GM18520 (cell line): ENCODE measurements at regions not wholly inside any gene's neighbourhood (a gene's known extent, or its start where the extent isn't known, plus 50 kb on each side); places are given as distances from the start of the nearest gene placed in this dataset.
"Not testable (repeated sequence)": the region's sequence is repeated elsewhere in the genome, so short reads cannot be mapped to it uniquely, and the experiment has no call there.

Source experiments
- ATAC-seq: cut with Tn5 transposase; IDR thresholded peaks from one replicate; pipeline ENCODE4 v1.9.1; 2021; ENCODE audit not compliant: unreplicated experiment

DNA sequence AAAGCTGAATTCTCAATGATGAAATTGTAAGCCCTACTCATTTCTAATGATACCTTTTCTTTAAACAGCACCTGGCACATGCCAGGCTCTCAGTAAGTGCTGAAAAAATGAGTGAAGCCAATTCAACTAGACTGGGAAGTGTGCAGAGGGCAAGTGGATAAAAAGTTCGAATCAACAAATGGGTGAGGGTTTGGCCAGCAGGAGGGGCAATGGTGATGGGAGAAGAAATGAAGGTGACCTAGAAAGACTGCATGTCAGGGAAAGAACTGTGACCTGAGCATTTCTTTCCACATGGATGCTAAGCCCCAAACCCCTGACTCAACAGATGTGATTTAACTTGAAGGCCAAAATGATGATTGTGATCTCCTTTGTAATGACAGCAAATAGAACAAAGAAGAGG lies 54.6 kb downstream of the DKK1 start:
- ATAC-seq = no peak

DNA sequence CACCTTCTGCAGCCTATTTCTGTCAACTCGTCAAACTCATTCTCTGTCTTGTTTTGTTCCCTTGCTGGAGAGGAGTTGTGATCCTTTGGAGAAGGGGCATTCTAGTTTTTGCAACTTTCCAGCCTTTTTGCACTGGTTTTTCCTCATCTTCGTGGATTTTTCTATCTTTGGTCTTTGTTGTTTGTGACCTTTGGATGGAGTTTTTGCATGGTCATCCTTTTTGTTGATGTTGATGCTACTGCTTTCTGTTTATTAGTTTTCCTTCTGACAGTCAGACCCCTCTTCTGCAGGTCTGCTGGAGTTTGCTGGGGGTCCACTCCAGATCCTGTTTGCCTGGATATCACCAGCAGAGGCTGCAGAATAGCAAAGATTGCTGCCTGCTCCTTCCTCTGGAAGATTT lies 60.1 kb downstream of the DKK1 start:
- ATAC-seq = not testable (repeated sequence)

DNA sequence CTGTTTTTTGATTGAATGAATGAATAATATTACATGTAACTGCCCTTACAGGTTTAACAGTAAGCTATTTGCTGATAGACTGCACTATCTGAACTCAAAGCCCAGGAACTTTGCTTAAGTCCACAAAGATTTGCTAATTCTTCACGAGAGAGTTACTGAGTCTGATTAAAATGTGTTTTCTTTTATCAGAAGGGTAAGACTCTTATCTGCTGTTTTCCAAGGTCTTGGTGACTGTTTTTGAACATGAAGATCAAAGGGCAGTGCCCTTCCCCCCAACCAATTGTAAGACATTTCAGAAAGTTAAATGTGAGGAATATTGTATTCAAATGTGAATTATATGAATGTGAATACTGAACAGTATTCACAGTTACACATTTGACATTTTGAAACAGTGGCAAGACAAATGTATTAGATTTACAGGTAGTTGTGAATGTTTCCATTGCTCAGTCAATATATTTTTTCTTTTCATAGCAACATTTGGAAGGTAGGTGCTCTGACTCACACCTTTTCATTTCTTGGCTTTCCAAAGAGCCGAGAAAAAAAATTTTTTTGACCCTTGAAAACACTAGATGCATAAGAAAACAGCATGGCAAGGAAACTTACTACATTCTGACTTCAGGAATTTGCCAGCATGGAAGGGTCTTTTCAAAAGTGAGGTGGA lies 62.7 kb downstream of the DKK1 start:
- no peak for ATAC-seq

DNA sequence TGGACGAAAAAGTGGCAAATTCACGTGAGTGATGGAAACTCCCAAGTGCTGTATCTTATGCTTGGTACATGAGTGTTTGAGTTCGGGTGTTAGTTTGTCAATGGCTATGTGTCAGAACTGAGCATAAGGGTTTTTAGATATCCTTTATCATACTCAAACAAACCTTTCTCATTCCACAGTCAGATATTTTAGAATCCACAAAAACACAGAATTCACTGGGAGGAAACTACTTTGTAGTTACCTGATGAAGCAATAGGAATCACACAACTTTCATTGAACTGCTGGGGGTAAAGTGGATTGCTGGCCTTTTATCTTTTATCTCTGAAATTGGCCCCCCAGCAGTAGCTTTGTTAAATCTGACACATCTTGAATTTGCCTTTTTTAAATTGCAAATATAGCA lies 64.0 kb downstream of the DKK1 start:
- no peak for ATAC-seq

DNA sequence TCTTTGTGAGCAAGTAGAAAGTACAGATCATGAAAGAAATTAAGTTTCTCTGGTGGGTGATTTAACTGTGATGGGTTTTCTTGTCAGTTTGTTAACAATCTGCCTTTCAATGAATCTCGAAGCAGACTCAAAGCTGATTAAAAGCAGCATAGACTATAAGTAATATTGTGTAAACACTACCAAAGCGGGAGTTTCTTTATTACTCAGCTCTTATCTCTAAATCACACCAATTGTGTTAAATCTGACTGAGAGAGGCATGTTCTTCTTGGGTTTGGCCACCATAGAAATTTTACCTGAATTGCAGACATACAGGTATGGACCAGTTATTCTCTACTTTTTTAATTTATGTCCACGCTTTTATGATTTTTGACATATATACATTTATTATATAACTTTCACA lies 65.2 kb downstream of the DKK1 start:
- ATAC-seq = no peak

DNA sequence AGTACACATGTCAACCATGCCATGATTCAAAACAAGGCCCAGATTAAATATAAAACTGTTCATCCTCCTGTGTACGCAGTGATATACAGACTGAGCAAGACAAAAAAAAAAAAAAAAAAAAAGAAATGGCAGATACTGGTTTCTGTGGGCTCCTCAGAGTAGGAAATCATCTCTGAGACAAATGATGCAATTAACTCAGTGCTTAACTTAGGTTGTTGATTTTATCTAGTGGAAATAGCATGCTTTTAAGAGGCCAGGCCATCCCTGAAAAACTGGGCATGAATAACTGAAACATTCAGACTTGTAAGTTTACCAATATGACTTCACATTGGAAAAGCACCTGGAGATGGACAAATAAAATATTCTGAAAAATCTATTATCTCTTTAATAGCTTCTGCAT lies 69.0 kb downstream of the DKK1 start:
- ATAC-seq = no peak

DNA sequence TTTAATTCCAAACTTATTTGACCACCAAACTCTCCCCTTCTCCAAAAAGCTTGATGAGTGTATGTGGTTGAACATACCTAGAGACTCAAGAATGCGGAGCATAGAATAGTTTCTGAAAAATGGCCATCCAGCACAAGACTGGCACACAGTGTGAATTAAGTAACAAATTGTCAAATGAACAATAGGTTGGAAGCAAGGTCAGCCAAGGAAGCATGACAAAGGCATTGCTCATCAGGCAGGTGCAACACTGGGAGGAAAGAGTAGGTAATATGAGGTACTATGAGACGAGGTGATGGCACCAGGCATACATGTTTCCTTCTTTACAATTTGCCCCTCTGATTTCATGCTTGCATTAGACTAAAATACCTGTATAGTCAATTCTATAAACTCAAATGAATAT lies 73.7 kb downstream of the DKK1 start:
- no peak for ATAC-seq

DNA sequence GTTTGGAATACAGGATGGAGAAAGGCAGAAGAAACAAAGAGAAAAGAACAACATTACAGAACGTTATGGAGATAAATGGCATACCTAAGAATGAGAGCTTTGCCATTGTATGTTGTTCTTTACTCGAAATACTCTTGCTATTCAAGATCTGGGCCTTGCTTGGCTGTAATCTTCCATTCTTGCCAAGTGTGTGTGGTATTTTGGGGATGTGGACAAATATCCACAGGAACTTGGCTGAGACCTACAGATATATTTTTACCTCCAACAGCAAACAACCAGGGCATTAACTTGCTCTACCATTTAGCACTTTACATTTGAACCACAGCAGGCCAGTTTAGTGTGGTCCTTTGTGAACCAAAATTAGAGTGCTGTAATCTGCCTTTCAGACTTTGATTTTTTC lies 76.3 kb downstream of the DKK1 start:
- ATAC-seq = no peak

DNA sequence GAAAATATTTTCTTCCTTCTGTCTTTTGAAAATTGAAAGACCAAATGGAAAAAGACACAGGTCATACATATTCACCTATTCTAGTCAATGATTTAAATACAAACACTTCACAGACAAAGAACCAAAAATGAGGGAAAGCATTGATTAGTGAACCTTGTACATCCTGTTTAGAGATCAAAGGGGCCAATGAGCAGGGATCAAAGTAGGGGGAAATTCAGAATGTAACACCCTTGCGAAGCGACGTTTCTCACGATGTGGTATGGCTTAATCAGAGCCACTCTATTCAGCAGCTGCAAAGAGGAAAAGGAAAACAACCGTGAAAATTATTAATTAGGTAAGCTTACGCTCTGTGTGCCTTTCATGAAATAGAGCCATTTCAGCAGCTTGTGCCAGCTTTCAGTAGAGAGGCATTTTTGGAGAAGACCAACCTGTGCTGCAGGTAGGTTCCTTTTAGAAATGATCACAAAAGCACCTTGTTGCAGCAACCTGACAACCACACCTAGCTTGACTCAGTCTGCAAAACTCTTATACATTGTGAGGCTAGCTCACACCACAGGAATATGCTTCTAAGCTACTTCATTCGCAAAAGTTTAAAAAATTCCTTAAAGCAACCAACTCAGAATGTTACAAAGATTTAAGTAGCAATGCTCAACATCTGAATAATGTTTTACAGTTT lies 78.0 kb downstream of the DKK1 start:
- ATAC-seq = no peak

DNA sequence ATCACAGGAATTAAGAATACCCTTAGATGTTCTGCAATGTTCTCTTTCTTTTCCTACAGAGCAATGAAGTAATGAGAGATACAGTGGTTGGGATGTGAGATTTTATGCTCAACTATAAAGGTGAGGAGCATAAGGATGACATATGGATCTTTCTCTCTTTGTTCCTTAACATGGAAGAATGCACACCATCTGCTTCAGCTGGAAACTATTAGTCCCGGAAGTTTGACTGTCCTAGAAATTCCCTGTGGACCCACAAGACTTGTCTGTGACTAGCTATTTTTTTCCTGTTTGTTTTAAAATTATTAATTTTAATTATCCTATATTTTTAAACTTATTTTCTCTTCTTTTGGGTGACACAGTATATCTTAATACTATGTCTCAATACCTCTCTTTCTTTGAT lies 80.2 kb downstream of the DKK1 start:
- no peak for ATAC-seq

DNA sequence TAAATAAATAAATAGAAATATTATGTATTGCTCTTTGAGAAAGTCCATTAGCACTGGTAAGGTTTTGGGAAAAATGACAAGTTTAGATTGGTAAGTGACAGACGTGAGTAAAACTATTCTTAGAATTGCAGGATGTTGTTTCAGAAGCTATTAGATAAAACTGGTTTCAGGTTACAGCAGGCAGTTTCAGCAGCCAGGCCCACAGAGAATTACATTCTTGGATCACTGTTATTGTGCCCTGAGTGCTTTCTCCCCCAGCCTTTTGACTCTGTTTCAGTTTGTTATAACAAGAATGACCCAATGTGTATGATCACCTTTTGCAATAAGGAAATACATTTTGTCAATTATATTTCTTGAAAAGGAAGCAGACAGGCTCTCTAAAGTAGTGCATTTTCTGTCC lies 86.5 kb downstream of the DKK1 start:
- no peak for ATAC-seq

DNA sequence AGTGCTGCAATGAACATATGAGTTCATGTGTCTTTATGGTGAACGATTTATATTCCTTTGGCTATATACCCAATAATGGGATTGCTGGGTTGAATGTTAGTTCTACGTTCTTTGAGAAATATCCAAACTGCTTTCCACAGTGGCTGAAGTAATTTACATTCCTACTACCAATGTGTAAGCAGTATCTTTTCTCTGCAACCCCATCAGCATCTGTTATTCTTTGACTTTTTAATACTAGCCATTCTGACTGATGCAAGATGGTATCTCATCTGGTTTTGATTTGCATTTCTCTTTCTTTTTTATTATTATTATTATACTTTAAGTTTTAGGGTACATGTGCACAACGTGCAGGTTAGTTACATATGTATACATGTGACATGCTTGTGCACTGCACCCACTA lies 89.7 kb downstream of the DKK1 start:
- ATAC-seq = not testable (repeated sequence)

DNA sequence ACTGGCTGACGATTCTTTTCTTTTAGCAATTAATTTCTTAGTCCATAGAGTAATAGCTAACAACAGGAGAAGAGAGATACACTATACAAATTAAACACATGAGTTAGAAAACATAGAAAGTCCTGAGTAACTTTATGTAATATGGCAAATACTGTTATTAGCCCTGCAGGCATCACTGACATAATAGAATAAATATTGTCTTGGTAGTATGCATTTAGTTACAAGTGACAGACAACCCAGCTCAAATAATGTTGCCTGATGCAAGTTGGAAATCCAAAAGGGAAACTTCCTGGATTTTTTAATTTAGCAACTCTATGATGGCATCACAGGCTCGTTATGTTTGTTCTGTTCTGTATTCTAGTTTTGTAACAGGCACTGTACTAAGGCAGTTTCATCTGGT lies 95.1 kb downstream of the DKK1 start:
- ATAC-seq = no peak

DNA sequence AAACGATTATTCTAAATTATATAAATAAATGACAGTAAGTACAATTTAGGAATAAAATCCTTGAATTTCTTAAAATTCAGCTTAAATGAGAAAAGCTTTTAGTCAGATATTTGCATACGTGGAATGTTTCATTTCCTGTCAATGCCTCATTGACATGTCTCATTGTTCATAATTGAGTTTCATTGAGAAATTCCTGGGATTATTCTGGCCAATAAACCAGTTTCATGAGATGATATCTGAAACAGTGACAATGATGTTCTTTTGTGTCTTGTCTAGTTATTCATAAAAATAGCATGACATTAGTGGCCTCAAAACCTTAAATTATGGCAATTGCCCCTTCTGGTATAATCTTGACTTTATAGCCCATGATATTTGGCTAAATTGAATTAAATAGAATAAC lies 95.8 kb downstream of the DKK1 start:
- ATAC-seq = no peak

DNA sequence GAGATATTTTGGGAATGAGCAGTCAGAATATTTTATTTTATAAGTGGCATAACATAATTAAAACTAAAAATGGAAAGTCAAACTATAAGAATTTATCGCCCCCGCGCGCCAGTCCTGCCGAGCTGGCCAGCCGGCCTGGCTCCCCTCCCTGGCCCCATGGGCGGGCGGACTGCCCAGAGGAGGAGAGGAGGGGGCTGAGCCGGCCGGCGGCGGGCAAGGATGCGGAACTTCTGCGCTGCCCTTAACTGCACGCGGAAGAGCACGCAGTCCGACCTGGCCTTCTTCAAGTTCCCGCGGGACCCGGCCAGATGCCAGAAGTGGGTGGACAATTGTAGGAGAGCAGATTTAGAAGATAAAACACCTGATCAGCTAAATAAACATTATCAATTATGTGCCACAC lies 96.8 kb downstream of the DKK1 start:
- no peak for ATAC-seq

DNA sequence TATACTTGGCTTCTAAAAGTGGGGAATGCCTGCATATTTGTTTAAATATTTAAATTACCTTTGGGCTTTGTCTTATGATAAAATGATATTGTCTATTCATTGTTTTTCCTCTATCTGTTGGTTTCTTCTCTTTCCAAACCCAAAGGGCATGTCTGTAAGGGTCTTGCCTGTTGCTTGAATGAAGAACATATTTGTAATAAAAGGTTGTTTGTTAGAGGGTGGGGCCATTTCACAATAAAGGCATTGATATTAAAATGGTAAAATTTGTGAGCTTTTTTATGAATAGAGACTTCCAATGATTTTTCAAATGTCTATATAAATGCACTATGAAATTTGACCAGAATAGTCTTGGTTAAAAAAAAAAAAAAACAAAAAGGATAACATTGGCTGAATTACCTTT lies 105.2 kb downstream of the DKK1 start:
- ATAC-seq = no peak

DNA sequence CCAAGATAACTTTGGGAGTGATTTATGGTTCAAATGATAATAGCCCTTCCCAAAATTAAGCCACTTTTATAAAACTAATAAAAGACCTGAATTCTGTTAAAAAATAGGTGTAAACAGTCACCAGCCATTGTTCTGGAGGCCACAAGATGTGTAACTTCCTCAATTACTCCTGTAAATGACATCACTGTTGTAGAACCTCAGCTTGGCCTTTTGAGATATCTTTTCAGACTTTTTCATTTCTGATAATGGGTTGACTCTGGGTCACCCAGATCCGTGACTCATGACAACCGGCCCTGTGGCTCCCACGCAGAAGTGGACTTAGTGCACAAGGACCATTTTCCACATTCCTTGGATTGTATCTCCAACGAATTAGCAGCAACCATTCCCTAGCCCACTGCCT lies 106.6 kb downstream of the DKK1 start:
- ATAC-seq = no peak

DNA sequence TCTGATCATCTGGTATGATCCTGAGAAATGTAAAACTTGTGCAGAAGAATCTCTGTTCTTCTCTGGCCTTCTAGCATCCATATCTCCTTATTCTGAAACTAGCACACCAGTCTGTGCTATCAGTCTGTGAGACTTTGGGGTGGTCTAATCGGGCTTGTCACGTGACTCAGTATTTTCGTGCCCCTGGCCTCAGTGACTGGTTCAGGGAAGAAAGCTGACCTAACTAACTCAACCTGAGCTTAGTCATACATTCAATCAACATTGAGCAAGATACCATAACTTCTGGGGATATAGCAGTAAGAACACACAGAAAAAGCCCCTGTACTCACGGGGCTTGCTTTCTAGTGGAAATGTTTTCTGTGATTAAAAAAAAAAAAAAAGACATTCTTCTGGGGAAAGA lies 109.3 kb downstream of the DKK1 start:
- no peak for ATAC-seq

DNA sequence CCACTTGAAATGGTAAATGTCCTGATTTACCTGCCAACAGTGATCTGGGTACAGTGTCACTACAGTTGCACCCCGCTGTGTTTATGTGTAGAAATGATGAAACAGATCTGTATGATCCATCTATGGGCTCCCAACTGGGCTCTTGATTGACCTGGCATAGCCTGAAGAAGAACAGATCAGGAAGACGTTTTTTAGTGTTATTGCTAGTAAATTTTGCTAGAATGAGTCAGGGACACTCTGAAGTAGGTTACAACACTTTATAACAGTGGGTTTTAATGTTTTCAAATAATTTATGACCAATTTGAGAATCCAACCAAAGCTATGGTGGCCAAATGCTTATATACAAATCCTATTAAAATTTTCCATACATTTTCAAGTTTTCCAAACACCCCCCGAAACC lies 110.3 kb downstream of the DKK1 start:
- ATAC-seq = no peak

DNA sequence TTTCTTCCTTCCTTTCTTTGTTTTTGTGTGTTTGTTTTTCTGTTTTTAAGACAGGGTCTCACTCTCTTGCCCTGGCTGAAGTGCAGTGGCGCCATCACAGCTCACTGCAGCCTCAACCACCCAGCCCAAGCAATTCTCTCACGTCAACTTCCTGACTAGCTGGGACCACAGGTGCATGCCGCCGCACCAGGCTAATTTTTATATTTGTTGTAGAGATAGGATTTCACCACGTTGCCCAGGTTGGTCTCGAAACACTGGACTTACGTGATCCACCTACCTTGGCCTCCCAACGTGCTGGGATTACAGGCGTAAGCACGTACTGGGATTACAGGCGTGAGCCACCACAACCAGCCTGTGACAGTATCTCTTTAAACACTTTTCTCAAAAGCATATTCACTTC lies 120.7 kb downstream of the DKK1 start:
- ATAC-seq = no peak

DNA sequence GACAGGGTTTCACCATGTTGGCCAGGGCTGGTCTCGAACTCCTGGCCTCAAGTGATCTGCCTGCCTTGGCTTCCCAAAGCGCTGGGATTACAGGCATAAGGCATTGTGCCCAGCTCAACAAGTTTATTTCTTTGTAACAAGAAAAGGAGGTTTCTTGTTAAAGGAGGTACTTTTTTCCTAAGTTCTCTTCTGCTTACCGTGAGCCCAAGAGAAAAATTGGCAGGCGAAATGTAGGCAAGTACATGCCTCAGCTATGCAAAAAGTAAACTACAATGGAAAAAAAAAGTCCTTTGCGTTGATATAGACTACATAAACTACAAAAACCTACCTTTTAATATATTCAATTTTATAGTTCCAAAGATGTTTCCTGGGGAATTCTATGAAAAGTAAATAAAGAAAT lies 122.6 kb downstream of the DKK1 start:
- no peak for ATAC-seq

DNA sequence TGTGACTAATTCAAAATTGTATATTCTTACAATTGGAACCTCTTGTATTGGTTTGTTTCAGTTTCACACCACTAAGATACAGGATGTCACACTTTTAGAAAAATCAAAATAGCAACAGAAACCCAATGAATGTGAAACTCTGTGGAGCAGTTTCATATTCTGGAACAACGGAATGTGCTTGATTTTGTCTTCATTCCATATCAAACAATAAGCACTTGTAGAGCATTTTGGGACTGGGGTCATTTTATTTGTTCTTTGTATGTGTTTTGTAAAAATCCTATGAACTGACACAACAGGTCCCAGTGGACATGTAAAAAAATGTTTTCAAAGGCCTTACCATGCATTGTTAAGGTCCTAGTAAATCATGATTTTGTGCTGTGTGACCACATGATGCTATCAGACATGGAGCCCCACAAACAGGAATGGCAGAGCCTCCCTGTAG lies 123.1 kb downstream of the DKK1 start:
- peak; percentile 84 for ATAC-seq

DNA sequence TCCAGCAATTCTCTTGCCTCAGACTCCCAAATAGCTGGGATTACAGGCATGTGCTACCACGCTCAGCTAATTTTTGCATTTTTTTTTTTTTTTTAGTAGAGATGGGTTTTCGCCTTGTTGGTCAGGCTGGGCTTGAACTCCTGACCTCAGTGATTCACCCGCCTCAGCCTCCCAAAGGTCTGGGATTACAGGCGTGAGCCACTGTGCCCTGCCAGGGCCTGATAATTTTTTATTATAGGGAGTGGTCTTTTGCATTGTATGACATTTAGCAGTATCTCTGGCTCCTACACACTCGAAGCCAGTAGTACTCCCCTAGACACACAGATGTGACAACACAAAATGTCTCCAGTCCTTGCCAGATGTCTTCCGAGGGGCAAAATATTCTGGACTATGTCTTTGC lies 124.0 kb downstream of the DKK1 start:
- no peak for ATAC-seq
